OCI-LY1 (cell line): ENCODE measurements at regions not wholly inside any gene's neighbourhood (a gene's known extent, or its start where the extent isn't known, plus 50 kb on each side); places are given as distances from the start of the nearest gene placed in this dataset.

Experiments used
- CTCF ChIP-seq: fragments of 200-600 bp; sonication (generic), shearing (Covaris generic); IDR thresholded peaks from 2 replicates; pipeline ENCODE4 v1.5.1; 2017; ENCODE audit warnings: mild to moderate bottlenecking, antibody characterized with exemption, low read length, moderate library complexity, mixed read lengths
- EZH2 ChIP-seq: fragments of 200-600 bp; sonication (generic), shearing (Covaris generic); IDR thresholded peaks from 2 replicates; pipeline ENCODE4 v1.8.0; 2017; ENCODE audit warnings: borderline replicate concordance, mixed run types, mild to moderate bottlenecking, antibody characterized with exemption, low read length, moderate library complexity, mixed read lengths

- no peak for TF ChIP-seq EZH2
- no peak for TF ChIP-seq CTCF
These were observed 552.1 kb downstream of the DCDC2C start for GRCh38 chr2:4255491-4255890.
